Caco-2 (cell line): ENCODE measurements at regions not wholly inside any gene's neighbourhood (a gene's known extent, or its start where the extent isn't known, plus 50 kb on each side); places are given as distances from the start of the nearest gene placed in this dataset.

Experiments
- BruUV-seq: library from RNA; stranded (reverse); fragments of 400-500 nt; replicated peaks from 2 replicates; lab custom pipeline; 2021; lab: Mats Ljungman, UMichigan
- CTCF ChIA-PET: fragments of 300-600 bp; sonication (Branson Sonifier 250); formaldehyde crosslinking; loops from one replicate; lab custom pipeline; 2022; ENCODE audit warnings: antibody characterized with exemption; lab: Charles Lee
- POLR2A ChIA-PET: fragments of 300-600 bp; sonication (Branson Sonifier 250); formaldehyde crosslinking; loops from one replicate; lab custom pipeline; 2022; ENCODE audit warnings: antibody characterized with exemption; lab: Charles Lee
- DNase-seq, 2 experiments: peaks; one replicate each; pipeline versions ENCODE4 v3.0.0 to v3.0.0-alpha.2; 2020 to 2022
- H3K27me3 ChIP-seq: replicated peaks from 2 replicates; pipeline ENCODE4 v1.6.0; 2011; ENCODE audit warnings: low read length; ENCODE audit not compliant: control insufficient read depth, insufficient read depth
- H3K36me3 ChIP-seq: 2 replicates; pipeline ENCODE4 v1.5.1; 2011; ENCODE audit warnings: low read length; ENCODE audit not compliant: control insufficient read depth, insufficient read depth
- H3K4me1 ChIP-seq: fragments of 250-450 bp; sonication (Bioruptor Pico); 2 replicates; pipeline ENCODE4 v1.5.1; 2020; ENCODE audit warnings: mild to moderate bottlenecking
- H3K4me3 ChIP-seq: 2 replicates; pipeline ENCODE4 v1.5.1; 2011; ENCODE audit warnings: low read depth, mild to moderate bottlenecking, control low read depth, low read length
- H3K9me3 ChIP-seq: fragments of 250-450 bp; sonication (Bioruptor Pico); 2 replicates; pipeline ENCODE4 v1.5.1; 2020; ENCODE audit warnings: mild to moderate bottlenecking, moderate library complexity
- H3K27ac Mint-ChIP-seq: one replicate; pipeline ENCODE4 v1.8.0; 2022; ENCODE audit warnings: mixed read lengths; ENCODE audit not compliant: unreplicated experiment
- H3K27me3 Mint-ChIP-seq: one replicate; pipeline ENCODE4 v1.8.0; 2022; ENCODE audit warnings: mixed read lengths; ENCODE audit not compliant: insufficient read depth, unreplicated experiment
- H3K36me3 Mint-ChIP-seq: one replicate; pipeline ENCODE4 v1.8.0; 2022; ENCODE audit warnings: mild to moderate bottlenecking, mixed read lengths; ENCODE audit not compliant: insufficient read depth, unreplicated experiment
- H3K4me1 Mint-ChIP-seq: one replicate; pipeline ENCODE4 v1.8.0; 2022; ENCODE audit warnings: low read depth, mixed read lengths; ENCODE audit not compliant: unreplicated experiment
- H3K4me3 Mint-ChIP-seq: one replicate; pipeline ENCODE4 v1.8.0; 2022; ENCODE audit warnings: mild to moderate bottlenecking, moderate library complexity, mixed read lengths; ENCODE audit not compliant: unreplicated experiment
- H3K9me3 Mint-ChIP-seq: one replicate; pipeline ENCODE4 v1.8.0; 2022; ENCODE audit warnings: mixed read lengths; ENCODE audit not compliant: unreplicated experiment
- CTCF ChIP-seq, 2 experiments: fragments of 200-600 bp in 1 of 2; IDR thresholded peaks; 1 replicate in 1 of 2; 2 replicates in 1 of 2; pipeline versions ENCODE4 v1.5.1 to v1.8.0; 2011 to 2022; ENCODE audit warnings: antibody characterized with exemption in 1 of 2, control low read depth in 1 of 2, inconsistent platforms in 1 of 2, low read depth in 1 of 2, low read length in 1 of 2, mild to moderate bottlenecking in 1 of 2, moderate library complexity in 1 of 2; ENCODE audit not compliant: insufficient read depth in 1 of 2, severe bottlenecking in 1 of 2, unreplicated experiment in 1 of 2
- intact Hi-C: fragments of 100-400 bp; cut with micrococcal nuclease; formaldehyde crosslinking; loops from one replicate; pipeline ENCODE4 v1.10.0; 2022; ENCODE audit not compliant: unreplicated experiment

- ChIA-PET CTCF (no interaction called here), POLR2A (no interaction called here)
- H3K9me3 Mint-ChIP-seq: no peaks in the 10 kb centered on the region
- no peak overlapping the region for H3K4me3 Mint-ChIP-seq
- Histone ChIP-seq H3K4me1 (no peaks in the 10 kb centered on the region), H3K4me3 (no peak overlapping the region), H3K36me3 (no peaks in the 10 kb centered on the region), H3K9me3 (no peaks in the 10 kb centered on the region), H3K27me3 (no peaks in the 10 kb centered on the region)
- no peaks in the 10 kb centered on the region for H3K36me3 Mint-ChIP-seq
- DNase-seq: no peak
- no peaks in the 10 kb centered on the region for H3K27me3 Mint-ChIP-seq
- H3K27ac Mint-ChIP-seq: no peak overlapping the region
- BruUV-seq: no TSS peak
- intact Hi-C loops: no loop called here
- TF ChIP-seq CTCF (IDR thresholded peaks at IDR 0.05; ENCODE audit: insufficient read depth in 1 of 2, low read depth in 1 of 2, low read length in 1 of 2, severe bottlenecking in 1 of 2, unreplicated experiment in 1 of 2): no peak
- no peaks in the 10 kb centered on the region for H3K4me1 Mint-ChIP-seq
Observed at GRCh38 chr2:125373293-125373692, 1282.7 kb upstream of the GYPC start.

- DNase-seq: peak in 1 of 2 experiments; percentile 1
- Mint-ChIP-seq H3K4me1 (no peaks in the 10 kb centered on the region), H3K36me3 (no peaks in the 10 kb centered on the region), H3K27ac (no peak overlapping the region), H3K27me3 (no peaks in the 10 kb centered on the region), H3K4me3 (no peak overlapping the region), H3K9me3 (no peaks in the 10 kb centered on the region)
- intact Hi-C loops: no loop called here
- ChIA-PET POLR2A (no interaction called here), CTCF (interaction anchor here (0.6 to 0.9 kb wide), 2 partner anchors 90 to 592 kb away, joined by 3 read pairs; no protein-coding TSS in a partner anchor)
- no peak for TF ChIP-seq CTCF (IDR thresholded peaks at IDR 0.05; ENCODE audit: insufficient read depth in 1 of 2, low read depth in 1 of 2, low read length in 1 of 2, severe bottlenecking in 1 of 2, unreplicated experiment in 1 of 2)
- Histone ChIP-seq H3K4me3 (no peak overlapping the region), H3K36me3 (no peaks in the 10 kb centered on the region), H3K4me1 (no peaks in the 10 kb centered on the region), H3K9me3 (no peaks in the 10 kb centered on the region), H3K27me3 (no peaks in the 10 kb centered on the region)
- no TSS peak for BruUV-seq
Observed at GRCh38 chr2:125386074-125386473, 1269.9 kb upstream of the GYPC start.

- ChIA-PET POLR2A (no interaction called here), CTCF (no interaction called here)
- TF ChIP-seq CTCF (IDR thresholded peaks at IDR 0.05; ENCODE audit: insufficient read depth in 1 of 2, low read depth in 1 of 2, low read length in 1 of 2, severe bottlenecking in 1 of 2, unreplicated experiment in 1 of 2): no peak
- BruUV-seq: no TSS peak
- intact Hi-C loops: loop anchor here (1.0 kb wide), 1 partner anchor 12 kb away; no protein-coding TSS in a partner anchor
- no peaks in the 10 kb centered on the region for H3K36me3 Mint-ChIP-seq
- no peak overlapping the region for H3K4me3 ChIP-seq
- no peaks in the 10 kb centered on the region for H3K9me3 Mint-ChIP-seq
- H3K4me1 Mint-ChIP-seq: no peaks in the 10 kb centered on the region
- H3K27ac Mint-ChIP-seq: no peak overlapping the region
- H3K27me3 Mint-ChIP-seq: peaks cover 3% of the 10 kb centered on the region
- no peaks in the 10 kb centered on the region for H3K4me1 ChIP-seq
- DNase-seq: no peak
- H3K27me3 ChIP-seq: no peaks in the 10 kb centered on the region
- no peaks in the 10 kb centered on the region for H3K36me3 ChIP-seq
- H3K4me3 Mint-ChIP-seq: no peak overlapping the region
- no peaks in the 10 kb centered on the region for H3K9me3 ChIP-seq
Observed at GRCh38 chr2:125397535-125398251, 1258.3 kb upstream of the GYPC start.
